Dedifferentiated amniotic fluid mesenchymal stem cell (primary cell): ENCODE measurements at regions not wholly inside any gene's neighbourhood (a gene's known extent, or its start where the extent isn't known, plus 50 kb on each side); places are given as distances from the start of the nearest gene placed in this dataset.
"Not testable (repeated sequence)": the region's sequence is repeated elsewhere in the genome, so short reads cannot be mapped to it uniquely, and the experiment has no call there.

ENCODE experiments used
- DNase-seq: peaks from one replicate; pipeline ENCODE4 v3.0.0-alpha.2; 2016; ENCODE audit errors: extremely low spot score

GRCh38 chr3:144458283-144458682, 486.7 kb downstream of the DIPK2A start:
- DNase-seq: no peak

- DNase-seq: no peak
Measured at GRCh38 chr3:144462337-144462736, 490.7 kb downstream of the DIPK2A start.

DNA sequence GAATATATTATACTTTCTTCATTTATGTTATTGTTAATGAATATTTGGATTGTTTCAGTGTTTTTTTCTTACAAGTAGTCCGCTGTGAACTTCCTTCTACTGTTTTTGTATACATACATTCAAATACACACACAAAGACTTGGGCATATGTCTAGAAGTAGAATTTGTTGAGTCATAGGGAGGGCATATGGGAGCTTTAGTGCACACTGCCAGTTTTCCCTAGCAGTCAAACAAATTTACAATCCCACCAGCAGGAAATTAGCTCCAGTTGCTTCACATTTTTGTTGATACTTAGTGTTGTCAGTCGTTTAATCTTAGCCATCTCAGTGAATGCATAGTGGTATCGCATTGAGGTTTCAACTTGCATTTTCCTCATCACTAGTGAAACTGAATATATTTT, 492.3 kb downstream of the DIPK2A start:
- no peak for DNase-seq

DNA sequence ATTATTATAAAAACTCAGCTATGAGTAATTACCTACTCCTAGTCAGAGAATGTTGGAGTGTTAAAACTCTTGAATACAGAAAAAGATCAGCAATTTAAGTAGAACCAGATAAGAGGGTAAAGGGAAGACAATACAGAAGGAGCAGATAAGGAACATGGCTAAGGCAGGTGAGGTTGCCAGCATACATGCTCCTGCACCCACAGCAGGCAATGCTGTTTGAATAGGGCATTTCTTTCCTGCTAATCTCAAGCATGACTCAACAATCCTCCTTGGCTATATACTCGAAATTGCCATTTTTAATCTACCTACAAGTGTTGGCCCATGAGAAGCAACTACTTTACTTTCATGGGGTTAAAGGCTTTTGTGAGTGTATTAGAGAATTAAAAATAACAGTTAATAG, 494.5 kb downstream of the DIPK2A start:
- DNase-seq: no peak

DNA sequence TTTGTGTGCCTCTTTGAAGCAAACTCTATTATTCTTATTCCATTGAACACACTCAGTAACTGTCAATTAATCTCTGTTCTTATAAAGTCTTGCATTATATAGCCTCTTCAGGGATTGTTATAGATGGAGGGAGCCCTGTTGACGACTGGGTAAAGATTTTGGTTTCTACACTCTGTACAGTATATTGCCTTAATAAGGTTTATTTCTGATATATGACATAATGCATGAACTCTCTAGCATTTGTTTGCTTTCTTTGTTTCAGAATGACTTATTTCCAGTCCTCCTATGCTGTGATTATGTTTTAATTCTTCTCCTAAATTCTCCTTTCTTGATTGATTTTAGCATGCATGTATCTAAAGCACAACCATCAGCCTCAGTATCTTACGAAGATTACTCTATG, 494.9 kb downstream of the DIPK2A start:
- no peak for DNase-seq

DNA sequence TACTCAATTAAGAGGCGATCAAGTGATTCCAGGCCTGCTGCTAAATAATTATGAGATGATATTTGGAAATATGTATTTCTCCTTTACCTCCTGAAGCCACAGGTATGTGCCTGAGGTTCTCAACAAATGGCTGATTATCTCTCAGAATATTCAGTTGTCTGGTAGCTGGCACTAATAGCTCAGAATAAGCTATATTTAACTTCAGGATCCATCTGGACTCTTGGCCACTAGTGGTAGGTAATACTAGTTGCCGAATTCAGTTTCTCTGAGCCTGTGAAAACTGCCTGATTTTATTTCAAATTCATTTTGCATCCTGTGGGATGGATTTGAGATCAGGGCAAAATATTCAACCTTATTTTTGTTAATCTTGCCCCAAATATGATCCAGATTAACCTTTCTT, 499.0 kb downstream of the DIPK2A start:
- DNase-seq: no peak

- no peak for DNase-seq
Measured at GRCh38 chr3:144477593-144477992, 506.0 kb downstream of the DIPK2A start.

DNA sequence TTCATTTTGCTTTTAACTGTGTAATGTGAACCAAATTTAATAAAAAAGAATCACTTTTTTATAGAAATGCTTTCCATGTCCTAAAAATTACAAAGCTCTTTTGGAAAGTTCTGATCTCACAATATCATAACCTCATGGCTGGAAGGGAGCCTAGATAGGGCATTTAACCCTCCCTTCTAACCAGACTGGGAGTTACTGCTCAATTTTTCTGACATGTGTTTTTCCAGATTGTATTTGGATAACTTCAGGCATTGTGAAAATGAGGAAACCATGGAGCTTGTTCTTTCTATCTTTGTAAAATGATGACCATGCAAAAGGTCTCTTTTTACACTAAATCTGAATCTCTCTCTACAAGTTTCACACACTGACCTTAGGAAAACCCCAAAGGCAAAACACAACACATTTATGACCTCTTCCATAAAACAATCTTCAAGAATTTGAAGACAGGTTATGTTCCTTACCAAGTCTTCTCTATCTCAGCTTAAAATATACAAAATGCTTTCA, 508.8 kb downstream of the DIPK2A start:
- DNase-seq: no peak

- no peak for DNase-seq
Measured at GRCh38 chr3:144482876-144483275, 511.3 kb downstream of the DIPK2A start.

GRCh38 chr3:144487011-144487410, 515.4 kb downstream of the DIPK2A start:
- DNase-seq: no peak

DNA sequence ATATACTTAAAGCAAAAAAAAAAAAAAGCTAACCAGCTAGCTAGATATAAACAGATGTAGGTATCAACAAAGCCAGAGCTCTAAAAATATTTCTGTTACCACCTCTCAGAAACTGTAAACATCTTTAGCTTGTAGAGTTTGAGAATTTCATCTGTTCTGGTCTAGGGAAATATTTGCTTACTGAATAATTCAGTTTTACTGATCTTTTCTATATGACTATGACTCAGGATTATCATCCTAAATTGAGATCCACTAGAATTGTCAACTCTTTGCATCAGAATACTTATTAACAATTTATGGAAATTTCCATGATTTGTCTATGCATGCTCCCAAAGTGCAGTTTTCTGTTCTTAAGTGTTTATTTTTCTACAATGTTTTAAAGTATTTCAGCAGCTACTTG, 517.3 kb downstream of the DIPK2A start:
- peak; percentile 52 for DNase-seq

DNA sequence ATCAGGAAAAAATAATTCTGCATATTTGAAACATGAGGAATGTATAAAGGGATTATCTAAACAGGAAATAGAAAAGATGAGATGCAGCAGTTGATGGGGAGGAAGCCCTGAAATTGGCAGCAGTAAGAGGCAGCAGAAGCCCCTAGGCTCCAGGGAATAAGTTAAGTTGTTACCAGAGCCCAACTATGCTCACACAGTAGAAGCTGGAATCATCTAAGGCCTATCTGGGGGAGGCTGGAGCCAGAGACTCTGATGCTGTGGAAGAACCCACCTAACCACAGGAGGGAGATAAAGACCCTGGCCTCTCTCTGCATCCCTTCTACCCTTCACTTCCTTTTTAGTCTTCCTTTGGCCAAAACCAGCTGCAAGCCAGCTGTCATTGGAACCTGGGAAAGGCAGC, 519.7 kb downstream of the DIPK2A start:
- DNase-seq: no peak

GRCh38 chr3:144494651-144495050, 523.0 kb downstream of the DIPK2A start:
- not testable (repeated sequence) for DNase-seq

DNA sequence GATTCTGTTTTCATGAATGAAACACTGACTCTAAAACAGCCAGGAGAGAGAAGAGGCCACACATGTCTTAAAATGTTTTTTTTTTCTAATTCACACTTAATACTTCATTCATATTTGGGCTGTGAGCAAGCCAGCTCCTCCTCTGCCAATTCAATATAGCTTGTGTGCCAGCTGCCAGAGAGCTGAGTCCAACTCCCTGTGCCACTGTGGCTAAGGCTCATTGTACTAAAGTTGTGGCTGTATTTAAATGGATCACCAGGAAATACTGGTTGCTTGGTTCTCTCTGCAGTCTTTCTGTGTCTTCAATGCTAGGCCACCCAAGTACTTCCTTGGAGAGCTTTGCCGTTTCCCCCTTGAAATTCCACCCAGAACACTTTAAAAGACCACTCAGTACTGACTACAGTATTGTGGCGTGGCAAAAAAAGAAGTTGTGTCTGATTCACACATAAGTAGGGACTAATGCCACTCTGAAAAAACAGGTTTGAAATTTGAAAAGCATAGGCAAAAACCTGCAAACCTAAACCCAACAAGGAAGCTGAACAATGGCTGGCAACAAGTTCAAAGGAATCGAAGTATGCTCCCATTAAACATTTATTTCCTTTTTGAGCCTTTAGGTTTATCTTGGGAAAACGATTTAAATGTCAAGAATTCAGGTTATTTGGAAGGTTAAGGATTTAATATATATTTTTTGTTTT, 524.7 kb downstream of the DIPK2A start:
- no peak for DNase-seq

DNA sequence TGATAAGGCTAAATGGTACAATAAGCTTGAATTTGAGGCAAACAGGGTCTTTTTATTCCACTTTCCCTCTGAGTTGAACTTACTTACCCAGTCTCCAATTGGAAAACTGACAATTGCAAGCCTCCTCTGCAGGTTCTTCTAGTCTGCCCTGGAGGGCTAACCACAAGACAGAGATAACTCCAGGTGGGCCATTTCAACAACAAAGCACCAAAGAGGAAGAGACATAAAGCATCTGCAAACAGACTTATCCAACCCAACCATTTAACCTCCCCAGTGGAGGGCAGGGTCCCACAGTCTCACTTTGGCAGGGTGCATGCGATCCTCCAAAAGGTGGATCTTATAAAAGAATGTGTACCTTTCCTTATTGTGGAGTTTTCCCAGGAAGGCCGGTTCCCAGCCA, 525.8 kb downstream of the DIPK2A start:
- DNase-seq: no peak

- DNase-seq: no peak
Measured at GRCh38 chr3:144499001-144499930, 527.6 kb downstream of the DIPK2A start.

DNA sequence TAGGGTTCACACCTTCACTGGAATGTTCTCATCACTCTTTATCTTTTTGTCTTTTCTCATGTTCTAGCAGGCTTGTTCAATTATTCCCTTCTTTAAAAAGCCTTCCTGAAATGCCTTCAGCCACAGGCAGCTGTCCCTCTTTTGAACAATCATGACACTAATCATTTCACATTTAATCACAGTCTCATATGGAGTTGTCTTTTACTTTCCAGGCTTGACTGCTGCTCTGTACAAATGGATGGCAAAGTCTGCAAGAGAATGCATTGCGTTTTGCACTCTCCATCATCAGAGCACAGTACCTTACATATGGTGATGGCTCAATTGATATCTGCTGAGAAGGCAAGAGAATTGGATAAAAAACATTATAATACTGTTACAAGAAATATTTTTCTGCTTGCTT, 529.8 kb downstream of the DIPK2A start:
- DNase-seq: no peak

DNA sequence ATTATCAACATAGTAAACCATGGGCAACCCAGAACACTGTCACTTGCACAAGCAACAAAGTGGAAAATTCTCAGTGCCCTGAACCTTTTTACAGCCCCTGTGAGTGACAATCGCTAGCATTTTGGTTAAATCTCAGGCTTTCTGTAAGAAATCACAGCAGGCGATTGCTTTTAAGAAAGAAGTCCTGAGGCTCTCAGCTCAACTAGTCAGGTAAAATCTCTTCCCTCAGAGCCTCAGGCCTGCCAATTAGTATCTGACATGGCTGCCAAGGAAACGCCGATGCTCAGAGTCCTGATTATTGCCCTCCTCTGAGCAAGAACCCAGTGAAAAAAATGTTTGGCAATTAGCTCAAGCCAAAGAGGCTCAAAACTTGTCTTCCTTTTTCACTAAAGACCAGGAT, 530.8 kb downstream of the DIPK2A start:
- DNase-seq: no peak

DNA sequence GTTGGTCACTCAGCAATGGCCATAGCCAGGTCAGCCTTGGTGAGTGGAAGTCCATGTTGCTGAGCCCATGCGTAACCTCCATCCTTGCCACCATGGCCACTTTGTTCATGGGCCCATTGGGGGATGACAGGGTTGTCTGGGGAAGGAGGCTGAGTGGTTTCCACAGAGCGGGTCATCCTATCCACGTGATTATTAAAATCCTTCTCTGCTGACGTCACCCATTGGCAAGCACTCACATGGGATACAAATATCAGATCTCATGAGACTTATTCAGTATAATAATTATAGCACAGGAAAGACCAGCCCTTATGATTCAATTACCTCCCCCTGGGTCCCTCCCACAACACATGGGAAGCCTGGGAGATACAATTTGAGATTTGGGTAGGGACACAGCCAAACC, 534.8 kb downstream of the DIPK2A start:
- not testable (repeated sequence) for DNase-seq

DNA sequence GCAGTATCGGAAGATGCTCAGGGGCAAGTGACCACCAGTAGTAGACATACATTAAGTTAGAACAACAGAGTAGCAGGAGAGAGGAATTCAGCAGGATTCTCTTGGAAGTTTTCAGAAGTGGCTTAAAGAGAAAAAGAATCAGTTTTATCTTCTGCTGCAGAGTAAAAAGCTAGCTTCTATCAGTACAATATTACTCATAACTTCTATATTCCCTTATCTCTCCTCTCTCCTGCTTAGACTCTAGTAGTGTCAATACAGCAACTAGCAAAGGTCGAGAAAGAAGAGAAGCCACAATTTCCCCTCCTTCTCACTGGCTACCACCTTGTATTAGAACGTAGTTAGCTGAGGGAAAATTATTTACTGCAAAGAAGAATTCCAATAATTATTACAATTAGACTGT, 539.7 kb downstream of the DIPK2A start:
- no peak for DNase-seq

- DNase-seq: peak; percentile 19
Measured at GRCh38 chr3:144516026-144516425, 544.4 kb downstream of the DIPK2A start.

DNA sequence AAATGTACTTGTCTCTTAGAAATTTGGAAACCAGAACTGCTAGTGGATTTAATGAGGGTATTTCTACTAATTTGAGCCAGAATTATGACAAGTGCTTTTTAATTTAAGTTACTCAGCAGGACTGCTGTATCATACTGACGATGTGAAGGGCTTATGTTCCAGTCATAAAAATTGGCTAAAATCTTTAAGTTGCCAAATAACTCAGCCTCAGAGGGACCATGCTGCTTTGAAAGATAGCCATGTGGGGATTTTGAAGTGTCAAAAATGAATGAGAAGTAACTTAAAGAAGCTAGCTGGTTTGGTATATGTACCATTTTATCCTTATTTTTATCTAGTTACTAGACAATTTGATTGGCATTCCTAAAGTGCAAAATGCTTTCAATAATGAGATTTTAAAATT, 545.0 kb downstream of the DIPK2A start:
- no peak for DNase-seq

- DNase-seq: no peak
Measured at GRCh38 chr3:144521131-144521530, 549.5 kb downstream of the DIPK2A start.
